CD4-positive, alpha-beta T cell treated with Interferon alpha-2 for 1 hour (primary cell): ENCODE measurements at regions not wholly inside any gene's neighbourhood (a gene's known extent, or its start where the extent isn't known, plus 50 kb on each side); places are given as distances from the start of the nearest gene placed in this dataset.
A peak's percentile ranks its signal among the peaks of the same experiment; 100 is the strongest.

Experiments
- DNase-seq, 2 donors: peaks; one replicate each; pipeline ENCODE4 v3.0.0-alpha.2; 2020 to 2022

- no peak for DNase-seq
Measured at GRCh38 chr2:857937-858336, 92.7 kb upstream of the SNTG2 start.

GRCh38 chr2:857081-857480, 93.6 kb upstream of the SNTG2 start:
- DNase-seq, result no peak

GRCh38 chr2:856456-856855, 94.2 kb upstream of the SNTG2 start:
- no peak for DNase-seq

- no peak for DNase-seq
Measured at GRCh38 chr2:856041-856440, 94.6 kb upstream of the SNTG2 start.

GRCh38 chr2:855177-855576, 95.5 kb upstream of the SNTG2 start:
- peak in 1 of 2 donors; percentile 13 for DNase-seq

- peak; percentile 16 to 18 for DNase-seq
Measured at GRCh38 chr2:854460-854859, 96.2 kb upstream of the SNTG2 start.

- no peak for DNase-seq
Measured at GRCh38 chr2:853203-853870, 97.3 kb upstream of the SNTG2 start.

GRCh38 chr2:852168-852567, 98.5 kb upstream of the SNTG2 start:
- DNase-seq, result no peak

- no peak for DNase-seq
Measured at GRCh38 chr2:851680-852079, 99.0 kb upstream of the SNTG2 start.

GRCh38 chr2:851078-851477, 99.6 kb upstream of the SNTG2 start:
- no peak for DNase-seq

- no peak for DNase-seq
Measured at GRCh38 chr2:850429-850828, 100.2 kb upstream of the SNTG2 start.

GRCh38 chr2:848099-848498, 102.5 kb upstream of the SNTG2 start:
- no peak for DNase-seq

- DNase-seq, result no peak
Measured at GRCh38 chr2:847669-848068, 103.0 kb upstream of the SNTG2 start.

- DNase-seq, result no peak
Measured at GRCh38 chr2:844715-845114, 105.9 kb upstream of the SNTG2 start.

- no peak for DNase-seq
Measured at GRCh38 chr2:842151-842803, 108.4 kb upstream of the SNTG2 start.

GRCh38 chr2:841036-841435, 109.6 kb upstream of the SNTG2 start:
- no peak for DNase-seq

GRCh38 chr2:834233-834632, 116.4 kb upstream of the SNTG2 start:
- DNase-seq, result no peak

GRCh38 chr2:833180-833579, 117.5 kb upstream of the SNTG2 start:
- DNase-seq, result no peak

GRCh38 chr2:832635-833034, 118.0 kb upstream of the SNTG2 start:
- DNase-seq, result no peak

GRCh38 chr2:831622-832021, 119.0 kb upstream of the SNTG2 start:
- DNase-seq, result no peak

GRCh38 chr2:831225-831536, 119.5 kb upstream of the SNTG2 start:
- DNase-seq, result no peak

- no peak for DNase-seq
Measured at GRCh38 chr2:830419-831224, 120.0 kb upstream of the SNTG2 start.

- DNase-seq, result no peak
Measured at GRCh38 chr2:829047-829446, 121.6 kb upstream of the SNTG2 start.

- no peak for DNase-seq
Measured at GRCh38 chr2:824954-825353, 125.7 kb upstream of the SNTG2 start.
